ENCODE measurements at regions not wholly inside any gene's neighbourhood (a gene's known extent, or its start where the extent isn't known, plus 50 kb on each side); places are given as distances from the start of the nearest gene placed in this dataset.

GRCh38 chr4:35252866-35253265 is 991.4 kb downstream of the ARAP2 start:
- TF ChIP-seq CHD4 (IDR thresholded peaks at IDR 0.05; ENCODE audit: borderline replicate concordance) (no peak), CTCF (IDR thresholded peaks at IDR 0.05) (no peak), ELK1 (IDR thresholded peaks at IDR 0.05; ENCODE audit: low read depth, low read length) (no peak), POLR2A (IDR thresholded peaks at IDR 0.05; ENCODE audit: low read length) (no peak), RCOR1 (IDR thresholded peaks at IDR 0.05; ENCODE audit: low read depth, low read length) (no peak), BHLHE40 (IDR thresholded peaks at IDR 0.05; ENCODE audit: low read depth, low read length) (no peak), MAFK (IDR thresholded peaks at IDR 0.05; ENCODE audit: partially characterized antibody) (no peak), SREBF2 (IDR thresholded peaks at IDR 0.05) (no peak)
